C4-2B (cell line): ENCODE measurements at regions not wholly inside any gene's neighbourhood (a gene's known extent, or its start where the extent isn't known, plus 50 kb on each side); places are given as distances from the start of the nearest gene placed in this dataset.

ENCODE experiments used
- H3K27ac ChIP-seq: fragments of 450-650 bp; 2 replicates; pipeline ENCODE4 v1.5.1; 2017
- CTCF ChIP-seq: fragments of 450-650 bp; conservative IDR thresholded peaks from 2 replicates; pipeline ENCODE4 v1.5.1; 2017; ENCODE audit warnings: mild to moderate bottlenecking
- ZFX ChIP-seq: fragments of 450-650 bp; IDR thresholded peaks from 2 replicates; pipeline ENCODE4 v1.6.1; 2017

DNA sequence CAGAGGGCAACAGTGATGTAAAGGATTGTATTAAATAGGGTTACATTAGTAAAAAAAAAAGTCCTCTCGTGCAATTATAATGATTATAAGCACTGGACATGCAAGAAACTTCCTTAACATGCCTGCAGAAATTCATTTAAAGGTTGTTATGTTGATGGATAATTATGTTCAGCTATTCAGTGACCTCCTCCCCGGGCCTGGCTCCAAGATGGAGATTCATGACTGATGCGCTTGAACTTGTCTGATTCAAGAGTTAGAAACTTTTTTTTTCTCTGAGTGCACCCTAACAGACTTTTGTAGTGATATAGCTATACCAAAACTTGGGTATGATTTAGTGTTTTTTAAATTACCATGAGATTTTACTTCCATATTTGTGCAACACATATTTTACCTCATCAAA is 1170.0 kb upstream of the CITED2 start:
- H3K27ac ChIP-seq = no peak overlapping the region
- TF ChIP-seq ZFX (no peak), CTCF (no peak)

GRCh38 chr6:140542863-140543262 is 1168.4 kb upstream of the CITED2 start:
- H3K27ac ChIP-seq = no peak overlapping the region
- TF ChIP-seq CTCF (no peak), ZFX (no peak)

DNA sequence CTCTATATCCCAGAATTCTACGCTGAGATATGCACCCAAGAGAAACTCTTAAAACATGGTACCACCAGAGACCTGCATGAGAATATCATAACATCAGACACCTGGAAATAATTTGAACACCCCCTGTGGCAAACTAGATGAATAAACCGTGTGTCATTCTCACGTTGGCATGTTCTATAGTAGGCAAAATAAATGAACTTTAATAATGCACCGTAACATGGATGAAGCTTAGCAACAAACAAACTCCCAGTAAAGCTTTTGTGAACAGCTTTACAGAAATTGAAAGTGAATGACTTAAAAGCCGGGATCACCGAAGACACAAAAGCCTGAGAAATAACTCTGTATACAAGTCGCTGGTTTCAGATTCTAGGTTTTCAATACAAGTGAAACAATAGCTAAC is 1166.8 kb upstream of the CITED2 start:
- TF ChIP-seq ZFX (no peak), CTCF (no peak)
- no peak overlapping the region for H3K27ac ChIP-seq

- H3K27ac ChIP-seq = no peak overlapping the region
- no peak for TF ChIP-seq CTCF
- no peak for TF ChIP-seq ZFX
Measured at GRCh38 chr6:140540743-140541142, 1166.3 kb upstream of the CITED2 start.

DNA sequence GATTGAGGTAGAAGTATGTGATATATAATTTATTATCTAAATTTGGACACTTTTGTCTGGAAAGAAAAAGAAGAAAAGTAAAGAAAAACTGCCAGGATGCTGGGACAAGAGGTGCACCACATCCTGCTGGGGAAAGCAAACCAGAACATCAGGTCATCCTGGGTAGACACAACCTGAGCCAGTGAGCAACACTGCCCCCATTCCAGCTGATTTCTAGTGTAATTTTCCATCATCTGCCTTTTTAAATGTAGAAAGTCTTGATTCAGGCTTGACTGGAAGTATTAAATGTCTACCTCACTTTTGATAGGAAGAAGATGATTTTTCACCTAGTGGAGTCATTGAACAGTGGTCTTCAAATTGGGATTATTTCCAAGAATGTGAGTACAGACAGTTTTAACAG is 1164.5 kb upstream of the CITED2 start:
- no peak overlapping the region for H3K27ac ChIP-seq

DNA sequence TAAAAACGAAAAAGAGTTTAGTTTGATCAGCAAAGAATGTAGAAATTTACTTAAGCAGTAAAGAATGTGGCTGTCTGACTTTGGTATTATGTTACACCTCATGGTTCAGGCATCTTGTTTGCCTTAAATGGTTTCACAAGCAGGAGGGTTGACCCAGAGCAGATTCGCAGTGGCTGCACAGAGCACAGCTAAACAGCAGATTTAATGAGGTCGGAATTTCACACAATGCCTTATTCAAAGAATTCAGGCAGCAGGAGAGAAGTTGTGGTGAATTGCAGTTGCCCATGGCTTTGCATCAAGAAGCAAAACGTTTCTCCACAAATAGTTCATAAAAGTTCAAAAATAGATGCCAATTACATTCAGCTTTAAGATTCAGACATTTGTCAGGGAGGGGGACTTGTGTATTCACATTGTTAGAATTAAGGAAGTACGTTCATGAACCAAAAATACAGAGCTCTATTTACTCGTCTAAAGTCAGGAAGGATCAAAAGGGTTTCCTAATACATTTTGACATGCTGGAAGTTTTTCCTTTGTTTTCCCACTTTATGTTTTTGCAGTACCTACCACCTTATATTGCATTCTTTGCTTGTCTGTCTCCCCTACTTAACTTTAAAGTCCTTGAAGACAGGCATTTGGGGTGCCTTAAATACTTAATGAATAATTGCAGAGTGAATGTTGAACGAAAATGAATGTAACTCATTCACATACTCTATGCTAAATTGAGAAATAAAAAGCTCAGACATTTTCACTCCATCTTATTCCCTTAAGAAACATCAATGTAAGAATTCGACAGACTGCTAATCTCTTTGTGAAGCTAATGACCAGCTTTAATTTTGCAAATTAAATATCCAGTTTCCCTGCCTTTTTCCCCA is 1163.6 kb upstream of the CITED2 start:
- no peak overlapping the region for H3K27ac ChIP-seq
- TF ChIP-seq ZFX (no peak), CTCF (no peak)

More for the DNA sequence above, 1164.5 kb upstream of the CITED2 start:
- TF ChIP-seq ZFX = no peak
- TF ChIP-seq CTCF = 0 out of 2 replicates have a peak, but pooled peaks have one; percentile 8

- TF ChIP-seq ZFX = no peak
- TF ChIP-seq CTCF = no peak
- no peak overlapping the region for H3K27ac ChIP-seq
Measured at GRCh38 chr6:140537211-140537610, 1162.8 kb upstream of the CITED2 start.
